Keratinocyte (primary cell): ENCODE measurements at regions not wholly inside any gene's neighbourhood (a gene's known extent, or its start where the extent isn't known, plus 50 kb on each side); places are given as distances from the start of the nearest gene placed in this dataset.

ENCODE experiments used
- DNase-seq: peaks from one replicate; pipeline ENCODE4 v3.0.0-alpha.2; 2011; ENCODE audit warnings: low read depth, missing footprints, low spot score
- FAIRE-seq: peaks from 2 replicates; lab custom pipeline; 2011; peaks lifted over from hg19 to GRCh38; lab: Jason Lieb, UNC
- H2AFZ ChIP-seq: 2 replicates; pipeline ENCODE4 v1.6.0; 2012; ENCODE audit warnings: low read length, control low read depth, inconsistent platforms; ENCODE audit not compliant: control insufficient read depth
- H3K27ac ChIP-seq: 2 replicates; pipeline ENCODE4 v1.5.1; 2011; ENCODE audit warnings: low read length; ENCODE audit not compliant: control insufficient read depth, insufficient read depth
- H3K27me3 ChIP-seq: 3 replicates; pipeline ENCODE4 v1.6.0; 2011; ENCODE audit warnings: low read length; ENCODE audit not compliant: control insufficient read depth, insufficient read depth; ENCODE audit errors: extremely low read depth
- H3K36me3 ChIP-seq, 2 experiments: 2 replicates in 1 of 2; 3 replicates in 1 of 2; pipeline ENCODE4 v1.5.1; 2011; ENCODE audit warnings: low read length in 2 of 2, mild to moderate bottlenecking in 1 of 2; ENCODE audit not compliant: control insufficient read depth in 2 of 2, insufficient read depth in 2 of 2; ENCODE audit errors: extremely low read depth in 1 of 2
- H3K4me1 ChIP-seq: 3 replicates; pipeline ENCODE4 v1.5.1; 2011; ENCODE audit warnings: low read length; ENCODE audit not compliant: control insufficient read depth, insufficient read depth; ENCODE audit errors: extremely low read depth
- H3K4me2 ChIP-seq: 3 replicates; pipeline ENCODE4 v1.6.0; 2011; ENCODE audit warnings: low read depth, low read length; ENCODE audit not compliant: control insufficient read depth, insufficient read depth; ENCODE audit errors: extremely low read depth
- H3K4me3 ChIP-seq, 3 experiments: fragments of 200-600 bp in 1 of 3; sonication (generic) in 1 of 3; 2 replicates in 2 of 3; 3 replicates in 1 of 3; pipeline ENCODE4 v1.5.1; 2011 to 2016; ENCODE audit warnings: low read length in 3 of 3, mild to moderate bottlenecking in 3 of 3, control low read depth in 2 of 3, inconsistent platforms in 1 of 3, low read depth in 1 of 3, mixed read lengths in 1 of 3, mixed run types in 1 of 3, moderate library complexity in 1 of 3; ENCODE audit not compliant: control insufficient read depth in 2 of 3, insufficient read depth in 2 of 3; ENCODE audit errors: extremely low read depth in 1 of 3
- H3K79me2 ChIP-seq: 2 replicates; pipeline ENCODE4 v1.6.0; 2012; ENCODE audit warnings: low read length; ENCODE audit not compliant: control insufficient read depth, insufficient read depth
- H3K9ac ChIP-seq: 3 replicates; pipeline ENCODE4 v1.6.0; 2011; ENCODE audit warnings: low read length; ENCODE audit not compliant: control insufficient read depth, insufficient read depth; ENCODE audit errors: extremely low read depth
- H3K9me1 ChIP-seq: 3 replicates; pipeline ENCODE4 v1.6.0; 2011; ENCODE audit warnings: low read length; ENCODE audit not compliant: control insufficient read depth, insufficient read depth; ENCODE audit errors: extremely low read depth
- H3K9me3 ChIP-seq: 2 replicates; pipeline ENCODE4 v1.5.1; 2012; ENCODE audit warnings: low read depth, low read length; ENCODE audit not compliant: control insufficient read depth
- H4K20me1 ChIP-seq: 3 replicates; pipeline ENCODE4 v1.6.0; 2011; ENCODE audit warnings: low read length; ENCODE audit not compliant: control insufficient read depth, insufficient read depth; ENCODE audit errors: extremely low read depth
- EZH2 ChIP-seq: IDR thresholded peaks from one replicate; pipeline ENCODE4 v1.6.1; 2012; ENCODE audit warnings: inconsistent platforms, mild to moderate bottlenecking, low read length, moderate library complexity
- dilution Hi-C: fragments of 300-500 bp; cut with MboI; formaldehyde crosslinking; loops from one replicate; pipeline ENCODE4 v1.7.0; 2020; ENCODE audit warnings: low sequenced_read_pairs; ENCODE audit not compliant: extremely low pct_ligation_motif_present
- TF ChIP-seq, protein P1 (sequence below), 3 experiments: IDR thresholded peaks in 1 of 3; conservative IDR thresholded peaks in 1 of 3; optimal IDR thresholded peaks in 1 of 3; 2 replicates in 2 of 3; 3 replicates in 1 of 3; pipeline versions ENCODE3 to v1.5.1; 2011; ENCODE audit warnings: low read length in 3 of 3, mild to moderate bottlenecking in 3 of 3, moderate library complexity in 2 of 3, control low read depth in 1 of 3, inconsistent platforms in 1 of 3; ENCODE audit not compliant: insufficient read depth in 2 of 3; ENCODE audit errors: extremely low read depth in 1 of 3

DNA sequence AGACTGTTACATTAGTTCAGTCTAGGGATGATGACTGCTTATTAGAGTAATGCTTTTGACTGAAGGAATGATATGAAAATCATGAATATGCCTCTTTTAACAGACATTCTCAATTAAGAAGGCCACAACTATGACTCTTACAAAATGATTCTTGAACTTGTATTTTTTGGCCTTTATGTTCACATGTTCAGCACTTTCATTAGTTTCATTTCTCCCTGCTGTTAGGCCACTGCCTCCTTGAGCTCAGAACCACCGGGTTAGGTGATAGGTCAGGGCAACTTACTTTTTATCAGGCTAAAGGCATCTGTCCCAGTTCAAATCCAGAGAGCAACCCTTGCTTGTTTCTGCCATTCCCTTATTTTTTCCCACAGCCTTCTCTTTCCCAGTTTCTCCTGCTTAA is 235.2 kb upstream of the ELL2 start:
- FAIRE-seq = no peak
- dilution Hi-C loops = no loop called here
- no peaks in the 10 kb centered on the region for H3K36me3 ChIP-seq

DNA sequence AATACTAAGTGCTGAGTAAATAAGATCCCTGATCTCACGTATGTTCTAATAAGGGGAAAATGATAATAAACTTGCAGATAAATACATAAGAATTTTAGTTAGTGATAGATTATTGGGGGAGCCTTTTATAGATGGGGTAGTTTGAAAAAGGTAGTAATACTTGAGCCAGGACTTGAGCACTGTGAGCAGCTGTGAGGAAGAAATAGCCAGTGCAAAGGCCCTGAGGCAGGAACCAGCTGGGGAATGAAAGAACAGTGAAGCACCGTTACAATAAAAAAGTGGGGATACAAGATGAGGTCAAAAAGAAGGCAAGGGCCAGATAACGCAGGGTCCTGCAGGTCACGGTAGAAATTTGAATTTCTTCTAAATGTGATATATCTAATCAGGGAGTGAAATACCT is 234.8 kb upstream of the ELL2 start:
- H3K4me3 ChIP-seq = no peak overlapping the region
- H3K27ac ChIP-seq = no peak overlapping the region
- H3K79me2 ChIP-seq = no peaks in the 10 kb centered on the region
- no peaks in the 10 kb centered on the region for H3K9me3 ChIP-seq
- H3K36me3 ChIP-seq = no peaks in the 10 kb centered on the region
- H3K4me2 ChIP-seq = no peak overlapping the region
- H4K20me1 ChIP-seq = no peaks in the 10 kb centered on the region
- no peak overlapping the region for H3K9ac ChIP-seq
- peaks cover 4% of the 10 kb centered on the region for H3K4me1 ChIP-seq
- no peak for FAIRE-seq
- H3K9me1 ChIP-seq = no peaks in the 10 kb centered on the region
- DNase-seq = no peak
- no peak for TF ChIP-seq EZH2
- TF ChIP-seq, protein P1, sequence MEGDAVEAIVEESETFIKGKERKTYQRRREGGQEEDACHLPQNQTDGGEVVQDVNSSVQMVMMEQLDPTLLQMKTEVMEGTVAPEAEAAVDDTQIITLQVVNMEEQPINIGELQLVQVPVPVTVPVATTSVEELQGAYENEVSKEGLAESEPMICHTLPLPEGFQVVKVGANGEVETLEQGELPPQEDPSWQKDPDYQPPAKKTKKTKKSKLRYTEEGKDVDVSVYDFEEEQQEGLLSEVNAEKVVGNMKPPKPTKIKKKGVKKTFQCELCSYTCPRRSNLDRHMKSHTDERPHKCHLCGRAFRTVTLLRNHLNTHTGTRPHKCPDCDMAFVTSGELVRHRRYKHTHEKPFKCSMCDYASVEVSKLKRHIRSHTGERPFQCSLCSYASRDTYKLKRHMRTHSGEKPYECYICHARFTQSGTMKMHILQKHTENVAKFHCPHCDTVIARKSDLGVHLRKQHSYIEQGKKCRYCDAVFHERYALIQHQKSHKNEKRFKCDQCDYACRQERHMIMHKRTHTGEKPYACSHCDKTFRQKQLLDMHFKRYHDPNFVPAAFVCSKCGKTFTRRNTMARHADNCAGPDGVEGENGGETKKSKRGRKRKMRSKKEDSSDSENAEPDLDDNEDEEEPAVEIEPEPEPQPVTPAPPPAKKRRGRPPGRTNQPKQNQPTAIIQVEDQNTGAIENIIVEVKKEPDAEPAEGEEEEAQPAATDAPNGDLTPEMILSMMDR (optimal IDR thresholded peaks at IDR 0.05 in 1 of 3, IDR thresholded peaks at IDR 0.05 in 1 of 3, conservative IDR thresholded peaks at IDR 0.05 in 1 of 3; ENCODE audit: extremely low read depth in 1 of 3, insufficient read depth in 2 of 3, low read length in 3 of 3) = no peak
- no peaks in the 10 kb centered on the region for H3K27me3 ChIP-seq
- dilution Hi-C loops = no loop called here
- H2AFZ ChIP-seq = no peak overlapping the region

More for the DNA sequence above, 235.2 kb upstream of the ELL2 start:
- Histone ChIP-seq H3K4me1 (peaks cover 4% of the 10 kb centered on the region), H3K4me3 (no peak overlapping the region), H4K20me1 (no peaks in the 10 kb centered on the region), H2AFZ (no peak overlapping the region), H3K79me2 (no peaks in the 10 kb centered on the region), H3K9me3 (no peaks in the 10 kb centered on the region), H3K27me3 (no peaks in the 10 kb centered on the region), H3K27ac (no peak overlapping the region), H3K4me2 (no peak overlapping the region), H3K9ac (no peak overlapping the region), H3K9me1 (no peaks in the 10 kb centered on the region)
- no peak for DNase-seq
- TF ChIP-seq, protein P1 (optimal IDR thresholded peaks at IDR 0.05 in 1 of 3, IDR thresholded peaks at IDR 0.05 in 1 of 3, conservative IDR thresholded peaks at IDR 0.05 in 1 of 3; ENCODE audit: extremely low read depth in 1 of 3, insufficient read depth in 2 of 3, low read length in 3 of 3) = no peak
- TF ChIP-seq EZH2 = no peak
